Activated T-helper 1 cell treated with anti-CD3 and anti-CD28 coated beads, Interleukin-12 subunit alpha, Interleukin-12 subunit beta, Interleukin-2, Interleukin-4 antibody, amounts not matched to agents 30 ng/mL and 10 ng/mL and 1 ng/mL, durations not matched to agents 14 hours and 24 hours and 36 hours (primary cell): ENCODE measurements at regions not wholly inside any gene's neighbourhood (a gene's known extent, or its start where the extent isn't known, plus 50 kb on each side); places are given as distances from the start of the nearest gene placed in this dataset.

Source experiments
- DNase-seq: peaks from one replicate; pipeline ENCODE4 v3.0.0; 2021; ENCODE audit warnings: low spot score
- H3K27ac Mint-ChIP-seq: one replicate; pipeline ENCODE4 v1.8.0; 2021; ENCODE audit warnings: mild to moderate bottlenecking, mixed read lengths
- H3K27me3 Mint-ChIP-seq: one replicate; pipeline ENCODE4 v1.8.0; 2022; ENCODE audit warnings: mild to moderate bottlenecking, moderate library complexity, mixed read lengths; ENCODE audit not compliant: insufficient read depth
- H3K36me3 Mint-ChIP-seq: one replicate; pipeline ENCODE4 v1.8.0; 2021; ENCODE audit warnings: low read depth, mixed read lengths
- H3K4me1 Mint-ChIP-seq: one replicate; pipeline ENCODE4 v1.8.0; 2021; ENCODE audit warnings: low read depth, mixed read lengths
- H3K4me3 Mint-ChIP-seq: one replicate; pipeline ENCODE4 v1.8.0; 2021; ENCODE audit warnings: mild to moderate bottlenecking, moderate library complexity, mixed read lengths
- H3K9me3 Mint-ChIP-seq: one replicate; pipeline ENCODE4 v1.8.0; 2021; ENCODE audit warnings: mixed read lengths
- intact Hi-C: fragments of 100-400 bp; cut with micrococcal nuclease; formaldehyde crosslinking; loops from one replicate; pipeline ENCODE4 v1.15.1; 2024

DNA sequence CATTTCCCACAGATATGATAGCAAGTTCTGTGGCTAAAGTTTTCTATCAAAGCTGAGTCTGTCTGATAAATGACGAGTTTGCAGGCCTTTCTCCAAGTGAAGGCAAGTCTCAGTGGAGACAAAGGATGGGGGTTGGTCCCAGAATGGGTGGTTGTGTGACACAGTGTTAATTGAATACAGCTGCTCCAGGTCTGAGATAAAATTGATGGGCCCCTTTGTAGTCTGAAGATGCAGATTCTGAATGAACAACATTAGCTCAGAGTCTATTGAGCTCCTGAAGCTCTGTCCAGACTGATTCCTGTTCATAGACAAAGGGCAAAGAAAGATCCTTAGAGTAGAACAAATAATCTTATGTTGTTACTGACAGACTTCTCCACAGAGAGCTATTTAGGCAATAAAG is 296.9 kb upstream of the CYRIA start:
- DNase-seq, result no peak
- Mint-ChIP-seq H3K27ac (no peak overlapping the region), H3K4me3 (no peak overlapping the region), H3K27me3 (no peaks in the 10 kb centered on the region), H3K4me1 (no peaks in the 10 kb centered on the region), H3K36me3 (no peaks in the 10 kb centered on the region), H3K9me3 (no peaks in the 10 kb centered on the region)
- intact Hi-C loops, result no loop called here

- no peak overlapping the region for H3K4me3 Mint-ChIP-seq
- H3K4me1 Mint-ChIP-seq, result no peaks in the 10 kb centered on the region
- no peaks in the 10 kb centered on the region for H3K36me3 Mint-ChIP-seq
- H3K9me3 Mint-ChIP-seq, result no peaks in the 10 kb centered on the region
- H3K27ac Mint-ChIP-seq, result no peak overlapping the region
- intact Hi-C loops, result no loop called here
- DNase-seq, result no peak
- H3K27me3 Mint-ChIP-seq, result no peaks in the 10 kb centered on the region
These were observed 294.9 kb upstream of the CYRIA start for GRCh38 chr2:16960579-16960978.

- no peak for DNase-seq
- no peaks in the 10 kb centered on the region for H3K36me3 Mint-ChIP-seq
- no peaks in the 10 kb centered on the region for H3K27me3 Mint-ChIP-seq
- H3K27ac Mint-ChIP-seq, result no peak overlapping the region
- no peak overlapping the region for H3K4me3 Mint-ChIP-seq
- intact Hi-C loops, result no loop called here
- H3K4me1 Mint-ChIP-seq, result no peaks in the 10 kb centered on the region
- no peaks in the 10 kb centered on the region for H3K9me3 Mint-ChIP-seq
These were observed 292.6 kb upstream of the CYRIA start for GRCh38 chr2:16958266-16958665.

DNA sequence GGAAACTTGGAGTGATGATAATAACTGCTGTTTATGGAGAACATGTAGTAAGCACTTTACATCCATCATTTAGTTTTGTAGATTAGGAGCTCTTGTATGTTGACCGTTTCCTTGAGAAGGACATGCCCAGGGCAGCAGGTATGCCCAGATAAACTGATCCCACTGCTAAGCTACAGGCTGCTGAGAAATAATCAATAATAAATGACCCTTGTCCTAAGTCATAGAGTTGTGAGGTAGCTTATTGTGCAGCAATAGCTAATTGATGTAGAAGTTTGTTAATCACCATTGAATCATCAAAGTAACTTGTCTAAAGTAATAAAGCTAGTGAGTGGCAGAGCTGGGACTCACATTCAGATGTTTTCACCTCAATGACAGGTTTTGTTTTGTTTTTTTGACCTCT is 287.2 kb upstream of the CYRIA start:
- DNase-seq, result no peak
- intact Hi-C loops, result no loop called here
- Mint-ChIP-seq H3K27ac (no peak overlapping the region), H3K36me3 (no peaks in the 10 kb centered on the region), H3K27me3 (no peaks in the 10 kb centered on the region), H3K4me1 (no peaks in the 10 kb centered on the region), H3K4me3 (no peak overlapping the region), H3K9me3 (no peaks in the 10 kb centered on the region)

DNA sequence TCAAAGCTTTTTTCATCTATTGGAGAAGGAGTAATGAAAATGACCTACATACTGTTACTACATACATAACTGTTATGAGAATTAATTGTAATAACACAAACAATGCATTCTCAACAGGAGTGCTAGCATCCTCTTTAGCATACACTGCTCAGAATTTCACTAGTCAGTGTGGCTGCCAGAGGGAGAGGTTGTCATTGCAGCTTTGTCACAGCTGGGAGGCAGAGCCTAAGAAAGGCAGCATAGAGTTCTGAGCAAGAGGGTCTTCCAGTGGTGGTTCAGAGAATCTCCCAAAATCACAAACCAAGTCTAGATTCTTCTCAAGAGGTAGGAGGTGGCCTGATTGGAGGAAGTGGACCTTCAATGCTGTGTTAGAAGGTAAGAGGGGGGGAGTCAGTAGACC is 286.7 kb upstream of the CYRIA start:
- DNase-seq, result no peak
- Mint-ChIP-seq H3K36me3 (no peaks in the 10 kb centered on the region), H3K27me3 (no peaks in the 10 kb centered on the region), H3K4me1 (no peaks in the 10 kb centered on the region), H3K4me3 (no peak overlapping the region), H3K27ac (no peak overlapping the region), H3K9me3 (no peaks in the 10 kb centered on the region)
- intact Hi-C loops, result no loop called here

DNA sequence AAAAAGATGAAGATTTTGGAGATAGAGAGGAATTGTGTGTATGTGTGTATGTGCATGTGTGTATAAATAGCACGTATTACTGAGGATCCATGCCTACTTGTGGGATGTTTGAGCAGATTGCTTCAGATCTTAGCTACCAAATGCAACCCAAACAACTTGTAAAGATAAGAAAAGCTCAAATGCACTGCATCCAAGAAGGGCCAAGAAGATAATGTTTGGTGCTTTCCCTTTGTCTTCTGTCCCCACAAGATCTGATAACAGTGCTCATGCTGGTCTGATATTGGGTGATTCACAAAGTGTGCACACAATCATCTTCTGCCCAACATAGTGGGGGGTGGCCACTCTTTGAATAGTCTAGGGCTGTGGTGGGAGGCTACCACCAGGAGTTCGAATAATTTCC is 284.8 kb upstream of the CYRIA start:
- no peaks in the 10 kb centered on the region for H3K36me3 Mint-ChIP-seq
- no peak overlapping the region for H3K4me3 Mint-ChIP-seq
- H3K27me3 Mint-ChIP-seq, result no peaks in the 10 kb centered on the region
- no peaks in the 10 kb centered on the region for H3K9me3 Mint-ChIP-seq
- H3K27ac Mint-ChIP-seq, result no peak overlapping the region
- DNase-seq, result no peak
- H3K4me1 Mint-ChIP-seq, result no peaks in the 10 kb centered on the region
- intact Hi-C loops, result no loop called here

- Mint-ChIP-seq H3K27me3 (no peaks in the 10 kb centered on the region), H3K4me3 (no peak overlapping the region), H3K36me3 (no peaks in the 10 kb centered on the region), H3K27ac (no peak overlapping the region), H3K9me3 (no peaks in the 10 kb centered on the region), H3K4me1 (no peaks in the 10 kb centered on the region)
- DNase-seq, result no peak
- intact Hi-C loops, result no loop called here
These were observed 283.1 kb upstream of the CYRIA start for GRCh38 chr2:16948710-16949109.

- no peak for DNase-seq
- Mint-ChIP-seq H3K27me3 (no peaks in the 10 kb centered on the region), H3K27ac (no peak overlapping the region), H3K4me3 (no peak overlapping the region), H3K9me3 (no peaks in the 10 kb centered on the region), H3K4me1 (no peaks in the 10 kb centered on the region), H3K36me3 (no peaks in the 10 kb centered on the region)
- intact Hi-C loops, result no loop called here
These were observed 282.4 kb upstream of the CYRIA start for GRCh38 chr2:16948053-16948452.

DNA sequence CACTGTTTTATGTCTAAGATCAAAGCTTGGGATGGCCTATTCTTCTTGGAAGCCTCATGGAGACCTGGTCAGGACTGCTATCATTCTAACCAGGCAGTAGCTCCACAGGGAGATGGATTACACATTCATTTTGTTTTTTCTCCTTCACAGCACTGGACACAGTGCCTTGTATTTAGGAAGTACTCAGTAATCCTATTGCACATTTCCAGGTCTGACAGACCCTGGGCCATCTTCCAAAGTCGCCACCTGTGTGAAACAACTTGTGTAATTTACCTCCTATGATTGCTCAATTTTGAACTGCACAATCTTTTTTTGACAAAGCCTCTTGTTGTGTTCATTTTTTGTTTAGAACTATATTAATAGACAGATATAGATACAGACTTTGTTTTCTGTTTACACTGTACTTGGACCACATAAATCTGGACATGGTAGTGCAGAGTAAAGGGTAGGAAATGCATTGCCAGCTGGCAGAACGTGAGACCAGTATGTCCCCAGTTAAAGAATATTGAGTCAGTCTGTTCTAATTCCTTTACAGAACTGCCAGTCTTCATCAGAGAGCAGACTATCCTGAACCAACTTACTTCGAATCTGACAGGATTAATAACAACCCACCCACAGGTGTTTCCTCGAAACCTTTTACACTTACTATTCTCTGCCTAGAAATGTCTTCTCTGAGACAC is 277.8 kb upstream of the CYRIA start:
- no peak for DNase-seq
- Mint-ChIP-seq H3K9me3 (peaks cover 5% of the 10 kb centered on the region), H3K27ac (no peak overlapping the region), H3K27me3 (no peaks in the 10 kb centered on the region), H3K36me3 (no peaks in the 10 kb centered on the region), H3K4me1 (no peaks in the 10 kb centered on the region), H3K4me3 (no peak overlapping the region)
- intact Hi-C loops, result no loop called here

DNA sequence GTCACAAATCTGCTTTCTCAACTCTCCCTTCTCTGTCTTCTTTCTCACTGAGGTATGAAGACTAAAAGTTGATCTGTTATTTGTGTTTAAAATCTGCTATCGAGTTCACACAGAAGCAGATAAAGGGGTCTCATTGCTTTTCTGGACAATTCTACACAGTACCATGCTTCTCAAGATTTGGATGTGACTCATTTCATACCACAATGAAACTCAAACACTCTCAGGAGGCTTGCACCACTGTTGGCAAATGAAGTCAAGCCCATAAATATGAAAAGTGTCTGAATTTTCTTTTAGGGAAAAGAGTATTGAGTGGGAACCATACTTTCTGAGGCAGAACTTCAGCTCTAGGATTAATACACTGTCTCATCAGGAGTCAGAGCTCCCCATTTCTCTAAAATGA is 274.6 kb upstream of the CYRIA start:
- intact Hi-C loops, result no loop called here
- H3K27me3 Mint-ChIP-seq, result no peaks in the 10 kb centered on the region
- H3K4me1 Mint-ChIP-seq, result no peaks in the 10 kb centered on the region
- H3K27ac Mint-ChIP-seq, result no peak overlapping the region
- DNase-seq, result no peak
- no peak overlapping the region for H3K4me3 Mint-ChIP-seq
- H3K36me3 Mint-ChIP-seq, result no peaks in the 10 kb centered on the region
- H3K9me3 Mint-ChIP-seq, result peaks cover 5% of the 10 kb centered on the region

GRCh38 chr2:16939771-16940170 is 274.1 kb upstream of the CYRIA start:
- Mint-ChIP-seq H3K27ac (no peak overlapping the region), H3K9me3 (peaks cover 5% of the 10 kb centered on the region), H3K36me3 (no peaks in the 10 kb centered on the region), H3K4me1 (no peaks in the 10 kb centered on the region), H3K27me3 (no peaks in the 10 kb centered on the region), H3K4me3 (no peak overlapping the region)
- intact Hi-C loops, result no loop called here
- DNase-seq, result no peak

- Mint-ChIP-seq H3K27ac (no peak overlapping the region), H3K4me1 (no peaks in the 10 kb centered on the region), H3K36me3 (no peaks in the 10 kb centered on the region), H3K27me3 (no peaks in the 10 kb centered on the region), H3K4me3 (no peak overlapping the region), H3K9me3 (no peaks in the 10 kb centered on the region)
- no peak for DNase-seq
- intact Hi-C loops, result no loop called here
These were observed 267.7 kb upstream of the CYRIA start for GRCh38 chr2:16933355-16933754.

- no peaks in the 10 kb centered on the region for H3K36me3 Mint-ChIP-seq
- H3K9me3 Mint-ChIP-seq, result no peaks in the 10 kb centered on the region
- DNase-seq, result no peak
- no peak overlapping the region for H3K4me3 Mint-ChIP-seq
- H3K4me1 Mint-ChIP-seq, result no peaks in the 10 kb centered on the region
- no peaks in the 10 kb centered on the region for H3K27me3 Mint-ChIP-seq
- intact Hi-C loops, result no loop called here
- H3K27ac Mint-ChIP-seq, result no peak overlapping the region
These were observed 267.2 kb upstream of the CYRIA start for GRCh38 chr2:16932826-16933225.

GRCh38 chr2:16931441-16931840 is 265.8 kb upstream of the CYRIA start:
- Mint-ChIP-seq H3K36me3 (no peaks in the 10 kb centered on the region), H3K27ac (no peak overlapping the region), H3K4me1 (no peaks in the 10 kb centered on the region), H3K27me3 (no peaks in the 10 kb centered on the region), H3K4me3 (no peak overlapping the region), H3K9me3 (no peaks in the 10 kb centered on the region)
- DNase-seq, result no peak
- intact Hi-C loops, result no loop called here
